Heart right ventricle (tissue), 16 donors: ENCODE measurements at regions not wholly inside any gene's neighbourhood (a gene's known extent, or its start where the extent isn't known, plus 50 kb on each side); places are given as distances from the start of the nearest gene placed in this dataset.
A peak's percentile ranks its signal among the peaks of the same experiment; 100 is the strongest.

Experiments used
- ATAC-seq, 8 donors: fragments of 200-7000 bp; cut with Tn5 transposase; one replicate each; pipeline ENCODE4 v1.9.1; 2020; ENCODE audit warnings: mild to moderate bottlenecking in 8 of 8, moderate library complexity in 8 of 8, moderate number of reproducible peaks in 1 of 8
- DNase-seq, 2 donors: peaks; one replicate each; pipeline ENCODE4 v3.0.0-alpha.2; 2020
- H3K27ac ChIP-seq, 10 donors: fragments of 200-600 bp; sonication (generic) in 2 of 10; one replicate each; pipeline versions ENCODE4 v1.5.0 to v1.8.0; 2020 to 2022; ENCODE audit warnings: mild to moderate bottlenecking in 3 of 10
- H3K27me3 ChIP-seq, 7 donors: fragments of 200-600 bp; one replicate each; pipeline ENCODE4 v1.8.0; 2021 to 2022; ENCODE audit warnings: mild to moderate bottlenecking in 2 of 7
- H3K36me3 ChIP-seq, 9 donors: fragments of 200-600 bp; sonication (generic) in 1 of 9; one replicate each; pipeline versions ENCODE4 v1.5.0 to v1.8.0; 2020 to 2022; ENCODE audit warnings: mild to moderate bottlenecking in 2 of 9
- H3K4me1 ChIP-seq, 9 donors: fragments of 200-600 bp; sonication (generic) in 1 of 9; one replicate each; pipeline versions ENCODE4 v1.5.0 to v1.8.0; 2020 to 2022; ENCODE audit warnings: mild to moderate bottlenecking in 4 of 9
- H3K4me3 ChIP-seq, 10 donors: fragments of 200-600 bp; sonication (generic) in 2 of 10; one replicate each; pipeline versions ENCODE4 v1.5.0 to v1.8.0; 2020 to 2022; ENCODE audit warnings: mild to moderate bottlenecking in 7 of 10, moderate library complexity in 2 of 10
- H3K9me3 ChIP-seq, 11 donors: fragments of 200-600 bp in 10 of 11; sonication (generic) in 2 of 11; one replicate each; pipeline versions ENCODE4 v1.5.0 to v1.8.0; 2013 to 2022; ENCODE audit warnings: mild to moderate bottlenecking in 2 of 11, control low read depth in 1 of 11, moderate library complexity in 1 of 11
- CTCF ChIP-seq, 9 donors: fragments of 200-600 bp; sonication (generic) in 2 of 9; IDR thresholded peaks; one replicate each; pipeline versions ENCODE4 v1.5.0 to v1.8.0; 2021 to 2022; ENCODE audit warnings: antibody characterized with exemption in 9 of 9, mild to moderate bottlenecking in 5 of 9, moderate library complexity in 1 of 9
- WGBS, 2 donors: extraction: QIAGEN DNeasy Blood & Tissue Kit; methylation state at CpG; one replicate each; pipeline ENCODE4 v1.1.7; 2013; ENCODE audit warnings: inconsistent platforms in 1 of 2; 5-methylcytosine and 5-hydroxymethylcytosine counted together
- intact Hi-C, 10 donors: fragments of 100-400 bp; cut with DNase I; formaldehyde crosslinking; loops; one replicate each; pipeline versions ENCODE4 v1.11.1 to v1.14.2; 2022
- donor health status: Arrhythmogenic right ventricular cardiomyopathy.
- donor health status: ischemic (EF 13 %, LVEDD 7.1; RV severe dilation, severe dysfunction).
- donor health status: healthy with polysubstance abuse.
- donor health status: DM: no; HTN: yes; CAD: no.
- donor health status: DM: no; HTN: no; CAD: no.
- donor health status: ischemic (EF 25% LVEDD 6.9; RV normal size, moderate dysfunction).
- donor health status: ischemic (EF 25% LVEDD 5.7; RV mildly dilated, moderate dysfunction).
- donor health status: healthy.
- donor health status: DM: yes; HTN: yes; CAD: no.
- donor health status: Ischemic cardiomyopathy.
- donor health status: ischemic (EF 35%, LVEDD 5.7; RV mildly dilated, moderate dysfunction).
- donor health status: nonischemic (EF 11% LVEDD 7.7; RV severe dilation, severe dysfunction).
- donor health status: DM: yes; HTN: yes; CAD: no.
- donor health status: PGD.
- donor health status: ischemic (EF 29% LVEDD 5.4; RV normal size, mild dysfunction).
- donor health status: nonischemic (EF 23%, LVEDD 6.1; RV moderate dilation, normal function).

- H3K27me3 ChIP-seq, result no peaks in the 10 kb centered on the region
- H3K4me3 ChIP-seq, result peak overlapping the region in 1 of 10 donors; percentile 20
- TF ChIP-seq CTCF (IDR thresholded peaks at IDR 0.05), result no peak
- peak overlapping the region in 3 of 10 donors; percentile 14 to 60 (median 21) for H3K27ac ChIP-seq
- ATAC-seq (no peak), DNase-seq (no peak)
- intact Hi-C loops, result no loop called here
- H3K36me3 ChIP-seq, result no peaks in the 10 kb centered on the region
- H3K4me1 ChIP-seq, result peaks cover 0 to 16% (median 0%) of the 10 kb centered on the region in 9 donors
- H3K9me3 ChIP-seq, result no peaks in the 10 kb centered on the region
Observed at GRCh38 chr10:89861199-89861573, 159.8 kb downstream of the KIF20B start.

GRCh38 chr10:89861584-89862301, 160.4 kb downstream of the KIF20B start:
- H3K4me3 ChIP-seq, result no peak overlapping the region
- no peak for DNase-seq
- no peak for TF ChIP-seq CTCF (IDR thresholded peaks at IDR 0.05)
- WGBS, 2 donors, result 73 to 85% methylated on average over 3 of the region's 3 CpGs
- H3K9me3 ChIP-seq, result no peaks in the 10 kb centered on the region
- H3K4me1 ChIP-seq, result peaks cover 0 to 16% (median 0%) of the 10 kb centered on the region in 9 donors
- intact Hi-C loops, result no loop called here
- no peaks in the 10 kb centered on the region for H3K27me3 ChIP-seq
- ATAC-seq, result no peak
- no peaks in the 10 kb centered on the region for H3K36me3 ChIP-seq
- no peak overlapping the region for H3K27ac ChIP-seq

GRCh38 chr10:89867964-89868363, 166.6 kb downstream of the KIF20B start:
- Histone ChIP-seq H3K9me3 (no peaks in the 10 kb centered on the region), H3K36me3 (no peaks in the 10 kb centered on the region), H3K4me3 (no peak overlapping the region), H3K4me1 (peaks cover 0 to 9% (median 0%) of the 10 kb centered on the region in 9 donors), H3K27me3 (no peaks in the 10 kb centered on the region), H3K27ac (no peak overlapping the region)
- no peak for TF ChIP-seq CTCF (IDR thresholded peaks at IDR 0.05)
- ATAC-seq (no peak), DNase-seq (no peak)
- intact Hi-C loops, result no loop called here
- WGBS, 2 donors, result 78 to 93% methylated on average over 2 of the region's 2 CpGs

GRCh38 chr10:89869180-89869579, 167.8 kb downstream of the KIF20B start:
- Histone ChIP-seq H3K27ac (no peak overlapping the region), H3K4me3 (no peak overlapping the region), H3K4me1 (peaks cover 0 to 9% (median 0%) of the 10 kb centered on the region in 9 donors), H3K27me3 (peaks cover 0 to 3% (median 0%) of the 10 kb centered on the region in 7 donors), H3K36me3 (no peaks in the 10 kb centered on the region), H3K9me3 (no peaks in the 10 kb centered on the region)
- intact Hi-C loops, result no loop called here
- ATAC-seq (no peak), DNase-seq (no peak)
- WGBS, 2 donors, result 46 to 50% methylated on average over 2 of the region's 2 CpGs
- TF ChIP-seq CTCF (IDR thresholded peaks at IDR 0.05), result no peak
